Effector memory CD4-positive, alpha-beta T cell (primary cell): ENCODE measurements at regions not wholly inside any gene's neighbourhood (a gene's known extent, or its start where the extent isn't known, plus 50 kb on each side); places are given as distances from the start of the nearest gene placed in this dataset.

ENCODE experiments used
- DNase-seq, 3 donors: peaks; one replicate each; pipeline ENCODE4 v3.0.0-alpha.2; 2020
- H3K27ac ChIP-seq: 2 replicates; pipeline ENCODE4 v1.7.0; 2013; ENCODE audit warnings: mild to moderate bottlenecking, low read length, moderate library complexity; ENCODE audit not compliant: insufficient read depth, poor library complexity, severe bottlenecking
- H3K27me3 ChIP-seq: replicated peaks from 2 replicates; pipeline ENCODE4 v1.7.0; 2013; ENCODE audit warnings: mild to moderate bottlenecking, low read length; ENCODE audit not compliant: insufficient read depth, control insufficient read depth, poor library complexity, severe bottlenecking
- H3K36me3 ChIP-seq: 2 replicates; pipeline ENCODE4 v1.7.0; 2013; ENCODE audit warnings: mild to moderate bottlenecking, low read length, moderate library complexity; ENCODE audit not compliant: control insufficient read depth, insufficient read depth
- H3K4me1 ChIP-seq: 2 replicates; pipeline ENCODE4 v1.7.0; 2013; ENCODE audit warnings: low read length, mild to moderate bottlenecking; ENCODE audit not compliant: control insufficient read depth, insufficient read depth, poor library complexity, severe bottlenecking
- H3K4me3 ChIP-seq: 2 replicates; pipeline ENCODE4 v1.7.0; 2013; ENCODE audit warnings: low read length, low read depth, mild to moderate bottlenecking; ENCODE audit not compliant: insufficient read depth, poor library complexity, severe bottlenecking
- H3K9me3 ChIP-seq: 2 replicates; pipeline ENCODE4 v1.7.0; 2013; ENCODE audit warnings: mild to moderate bottlenecking, low read length, moderate library complexity; ENCODE audit not compliant: control insufficient read depth

GRCh38 chr2:9771481-9772017 is 71.7 kb upstream of the TAF1B start:
- H3K9me3 ChIP-seq, result no peaks in the 10 kb centered on the region
- peaks cover 7% of the 10 kb centered on the region for H3K4me1 ChIP-seq
- no peak overlapping the region for H3K27ac ChIP-seq
- no peaks in the 10 kb centered on the region for H3K36me3 ChIP-seq
- no peak overlapping the region for H3K4me3 ChIP-seq
- DNase-seq, result no peak
- H3K27me3 ChIP-seq, result no peaks in the 10 kb centered on the region

GRCh38 chr2:9772035-9772998 is 71.0 kb upstream of the TAF1B start:
- H3K4me3 ChIP-seq, result no peak overlapping the region
- H3K27ac ChIP-seq, result no peak overlapping the region
- peaks cover 7% of the 10 kb centered on the region for H3K4me1 ChIP-seq
- no peaks in the 10 kb centered on the region for H3K27me3 ChIP-seq
- DNase-seq, result no peak
- H3K36me3 ChIP-seq, result no peaks in the 10 kb centered on the region
- no peaks in the 10 kb centered on the region for H3K9me3 ChIP-seq

DNA sequence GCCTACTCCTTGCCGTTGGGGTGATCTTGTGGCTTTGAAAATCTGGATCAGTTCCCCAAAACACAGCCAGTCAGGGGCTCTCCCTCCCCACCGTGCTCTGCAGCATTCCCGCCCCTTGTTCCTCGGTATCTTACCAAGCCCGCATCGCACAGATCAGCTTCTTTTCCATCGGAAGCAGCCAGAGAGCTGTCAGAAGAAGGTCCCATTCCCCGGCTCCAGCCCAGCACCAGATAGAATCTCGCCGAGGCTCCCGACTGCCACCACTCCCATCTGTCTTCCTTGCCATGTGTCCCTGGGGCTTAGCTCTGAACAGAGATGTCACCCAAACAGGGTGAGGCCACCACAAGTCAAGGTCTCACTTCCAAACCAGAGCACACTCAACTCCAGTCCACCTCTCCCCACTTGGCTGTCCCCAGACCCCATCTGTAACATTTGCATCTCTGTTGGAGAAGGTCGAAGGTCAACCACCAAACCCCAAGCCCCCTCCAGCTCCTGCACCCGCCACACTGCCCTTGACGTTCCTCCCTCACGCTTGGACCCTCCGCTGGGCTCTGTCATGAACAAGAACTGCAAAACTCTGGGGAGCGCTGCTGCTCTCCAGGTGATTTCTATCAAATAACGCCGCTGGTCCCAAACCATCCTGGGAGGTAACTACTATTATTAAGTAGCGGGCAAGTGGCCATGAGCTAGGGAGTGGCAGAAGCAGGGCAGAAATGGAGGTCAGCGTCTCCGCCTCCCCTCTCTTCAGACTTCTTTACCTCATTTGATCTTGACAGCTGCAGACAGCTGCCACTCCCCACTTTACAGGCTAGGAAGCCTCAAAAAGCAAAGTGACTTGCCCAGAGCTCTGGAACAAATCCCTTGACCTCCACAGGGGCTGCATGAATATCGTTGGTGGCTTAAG is 70.0 kb upstream of the TAF1B start:
- Histone ChIP-seq H3K27me3 (no peaks in the 10 kb centered on the region), H3K36me3 (no peaks in the 10 kb centered on the region), H3K9me3 (no peaks in the 10 kb centered on the region), H3K4me3 (no peak overlapping the region), H3K4me1 (peaks cover 7% of the 10 kb centered on the region), H3K27ac (no peak overlapping the region)
- no peak for DNase-seq

- Histone ChIP-seq H3K4me1 (peaks cover 9% of the 10 kb centered on the region), H3K4me3 (no peak overlapping the region), H3K36me3 (no peaks in the 10 kb centered on the region), H3K27me3 (no peaks in the 10 kb centered on the region), H3K27ac (no peak overlapping the region), H3K9me3 (no peaks in the 10 kb centered on the region)
- no peak for DNase-seq
Observed at GRCh38 chr2:9773903-9774239, 69.4 kb upstream of the TAF1B start.

DNA sequence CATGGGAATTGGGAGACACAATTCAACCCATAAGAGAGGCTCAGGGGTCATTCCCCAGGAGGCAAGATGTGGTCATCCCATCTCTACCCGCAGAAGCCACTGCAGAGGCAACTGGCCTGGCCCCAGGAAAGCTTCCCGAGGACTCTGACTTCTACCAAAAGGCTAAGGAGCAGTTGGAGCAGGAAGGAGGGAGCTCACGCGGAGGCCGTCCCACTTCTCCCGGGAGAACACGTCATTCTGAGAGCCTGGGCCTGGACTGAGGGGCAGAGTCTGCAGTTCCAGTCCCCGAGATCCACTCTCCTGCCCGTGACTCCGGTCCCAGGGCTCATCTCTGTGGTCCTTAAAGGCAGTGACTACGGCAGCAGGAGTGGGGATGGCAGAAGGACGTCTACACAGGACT is 69.0 kb upstream of the TAF1B start:
- no peak for DNase-seq
- no peak overlapping the region for H3K4me3 ChIP-seq
- H3K27ac ChIP-seq, result no peak overlapping the region
- H3K27me3 ChIP-seq, result no peaks in the 10 kb centered on the region
- peaks cover 11% of the 10 kb centered on the region for H3K4me1 ChIP-seq
- H3K9me3 ChIP-seq, result no peaks in the 10 kb centered on the region
- no peaks in the 10 kb centered on the region for H3K36me3 ChIP-seq

GRCh38 chr2:9775351-9775750 is 67.9 kb upstream of the TAF1B start:
- Histone ChIP-seq H3K27me3 (no peaks in the 10 kb centered on the region), H3K9me3 (no peaks in the 10 kb centered on the region), H3K27ac (no peak overlapping the region), H3K4me3 (no peak overlapping the region), H3K36me3 (no peaks in the 10 kb centered on the region), H3K4me1 (peaks cover 19% of the 10 kb centered on the region)
- no peak for DNase-seq

GRCh38 chr2:9775999-9776712 is 67.1 kb upstream of the TAF1B start:
- peaks cover 23% of the 10 kb centered on the region for H3K4me1 ChIP-seq
- no peaks in the 10 kb centered on the region for H3K9me3 ChIP-seq
- no peak for DNase-seq
- no peaks in the 10 kb centered on the region for H3K36me3 ChIP-seq
- no peak overlapping the region for H3K27ac ChIP-seq
- H3K4me3 ChIP-seq, result no peak overlapping the region
- H3K27me3 ChIP-seq, result no peaks in the 10 kb centered on the region

DNA sequence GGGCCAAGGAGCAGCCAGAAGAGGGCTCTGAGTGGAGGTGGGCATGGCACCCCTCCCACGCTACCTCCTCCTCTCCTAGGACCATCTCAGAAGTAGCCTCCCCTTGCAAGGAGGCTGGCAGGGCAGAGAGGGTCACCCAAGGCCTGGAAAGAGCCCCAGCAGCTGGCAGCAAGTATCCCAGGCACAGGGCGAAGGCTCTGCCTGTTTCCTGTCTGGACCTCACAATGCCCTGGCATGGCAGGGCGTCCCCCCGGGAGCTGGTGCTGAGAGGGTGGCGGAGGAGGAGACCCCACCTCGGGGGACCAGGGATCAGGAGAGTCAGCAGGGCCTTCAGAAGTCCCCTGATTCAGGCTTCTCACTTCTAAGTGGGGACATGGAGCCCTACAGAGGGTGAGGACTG is 66.2 kb upstream of the TAF1B start:
- Histone ChIP-seq H3K4me1 (peaks cover 29% of the 10 kb centered on the region), H3K9me3 (no peaks in the 10 kb centered on the region), H3K27me3 (no peaks in the 10 kb centered on the region), H3K27ac (no peak overlapping the region), H3K4me3 (no peak overlapping the region), H3K36me3 (no peaks in the 10 kb centered on the region)
- DNase-seq, result no peak

- no peak for DNase-seq
- peaks cover 38% of the 10 kb centered on the region for H3K4me1 ChIP-seq
- no peak overlapping the region for H3K4me3 ChIP-seq
- H3K27ac ChIP-seq, result no peak overlapping the region
- no peaks in the 10 kb centered on the region for H3K9me3 ChIP-seq
- H3K36me3 ChIP-seq, result no peaks in the 10 kb centered on the region
- H3K27me3 ChIP-seq, result no peaks in the 10 kb centered on the region
Observed at GRCh38 chr2:9778012-9778411, 65.3 kb upstream of the TAF1B start.
